ENCODE measurements at regions not wholly inside any gene's neighbourhood (a gene's known extent, or its start where the extent isn't known, plus 50 kb on each side); places are given as distances from the start of the nearest gene placed in this dataset.

- no peak for TF ChIP-seq CTCF (IDR thresholded peaks at IDR 0.05; ENCODE audit: poor library complexity)
- no peak for TF ChIP-seq EZH2 (IDR thresholded peaks at IDR 0.05; ENCODE audit: borderline replicate concordance)
- TF ChIP-seq EZH2phosphoT487 (IDR thresholded peaks at IDR 0.05; ENCODE audit: low read depth, severe bottlenecking, unreplicated experiment) = no peak
Observed at GRCh38 chr20:57023997-57024396, 242.4 kb downstream of the BMP7 start.
